Urinary bladder (tissue), 3 donors: ENCODE measurements at regions not wholly inside any gene's neighbourhood (a gene's known extent, or its start where the extent isn't known, plus 50 kb on each side); places are given as distances from the start of the nearest gene placed in this dataset.

Experiments
- DNase-seq: peaks from one replicate; pipeline ENCODE4 v3.0.0-alpha.2; 2015; ENCODE audit errors: extremely low spot score
- H3K27ac ChIP-seq: one replicate; pipeline ENCODE4 v1.5.1; 2013; ENCODE audit warnings: low read depth, mild to moderate bottlenecking, moderate library complexity
- H3K36me3 ChIP-seq: one replicate; pipeline ENCODE4 v1.6.1; 2013; ENCODE audit warnings: mild to moderate bottlenecking, moderate library complexity; ENCODE audit not compliant: insufficient read depth
- H3K4me1 ChIP-seq: one replicate; pipeline ENCODE4 v1.6.1; 2013; ENCODE audit warnings: mild to moderate bottlenecking, moderate library complexity; ENCODE audit not compliant: insufficient read depth
- H3K4me3 ChIP-seq: one replicate; pipeline ENCODE4 v1.5.1; 2013; ENCODE audit warnings: low read depth, low read length
- WGBS: extraction: QIAGEN DNeasy Blood & Tissue Kit; methylation state at CpG from one replicate; pipeline ENCODE4 v1.1.7; 2013; 5-methylcytosine and 5-hydroxymethylcytosine counted together
- donor health status: healthy with polysubstance abuse.
- donor health status: healthy.

GRCh38 chr12:92513231-92513730 lies 189.5 kb upstream of the PLEKHG7 start:
- Histone ChIP-seq H3K4me3 (no peak overlapping the region), H3K27ac (no peak overlapping the region), H3K36me3 (no peaks in the 10 kb centered on the region), H3K4me1 (no peaks in the 10 kb centered on the region)
- WGBS = 77% methylated on average over 2 of the region's 2 CpGs
- no peak for DNase-seq

- H3K36me3 ChIP-seq = no peaks in the 10 kb centered on the region
- DNase-seq = no peak
- H3K27ac ChIP-seq = no peak overlapping the region
- H3K4me3 ChIP-seq = no peak overlapping the region
- 64% methylated on average over 5 of the region's 5 CpGs for WGBS
- H3K4me1 ChIP-seq = no peaks in the 10 kb centered on the region
Observed at GRCh38 chr12:92511786-92512185, 191.0 kb upstream of the PLEKHG7 start.

GRCh38 chr12:92509156-92509738 lies 193.5 kb upstream of the PLEKHG7 start:
- 68% methylated on average over 2 of the region's 2 CpGs for WGBS
- Histone ChIP-seq H3K36me3 (no peaks in the 10 kb centered on the region), H3K4me3 (no peak overlapping the region), H3K4me1 (peaks cover 1% of the 10 kb centered on the region), H3K27ac (peak overlapping the region; percentile 38)
- no peak for DNase-seq

GRCh38 chr12:92506891-92507290 lies 195.9 kb upstream of the PLEKHG7 start:
- no peak for DNase-seq
- Histone ChIP-seq H3K36me3 (no peaks in the 10 kb centered on the region), H3K4me3 (no peak overlapping the region), H3K4me1 (peaks cover 1% of the 10 kb centered on the region), H3K27ac (no peak overlapping the region)
- 80% methylated on average over 3 of the region's 3 CpGs for WGBS

- H3K4me3 ChIP-seq = no peak overlapping the region
- H3K4me1 ChIP-seq = peaks cover 1% of the 10 kb centered on the region
- no peak overlapping the region for H3K27ac ChIP-seq
- no peak for DNase-seq
- 54% methylated on average over 2 of the region's 2 CpGs for WGBS
- H3K36me3 ChIP-seq = no peaks in the 10 kb centered on the region
Observed at GRCh38 chr12:92506460-92506859, 196.3 kb upstream of the PLEKHG7 start.

GRCh38 chr12:92505254-92506231 lies 197.2 kb upstream of the PLEKHG7 start:
- H3K36me3 ChIP-seq = no peaks in the 10 kb centered on the region
- H3K4me1 ChIP-seq = peaks cover 1% of the 10 kb centered on the region
- DNase-seq = peak; percentile 55
- H3K4me3 ChIP-seq = no peak overlapping the region
- H3K27ac ChIP-seq = peak overlapping the region; percentile 67
- 35% methylated on average over 12 of the region's 12 CpGs for WGBS

GRCh38 chr12:92504594-92504981 lies 198.2 kb upstream of the PLEKHG7 start:
- H3K4me3 ChIP-seq = no peak overlapping the region
- peaks cover 1% of the 10 kb centered on the region for H3K4me1 ChIP-seq
- H3K27ac ChIP-seq = no peak overlapping the region
- H3K36me3 ChIP-seq = no peaks in the 10 kb centered on the region
- DNase-seq = no peak
- WGBS = 82% methylated on average over 5 of the region's 5 CpGs

GRCh38 chr12:92503971-92504593 lies 198.7 kb upstream of the PLEKHG7 start:
- Histone ChIP-seq H3K4me1 (peaks cover 1% of the 10 kb centered on the region), H3K4me3 (no peak overlapping the region), H3K27ac (no peak overlapping the region), H3K36me3 (no peaks in the 10 kb centered on the region)
- 51% methylated on average over 7 of the region's 7 CpGs for WGBS
- no peak for DNase-seq

GRCh38 chr12:92503029-92503931 lies 199.5 kb upstream of the PLEKHG7 start:
- Histone ChIP-seq H3K27ac (no peak overlapping the region), H3K4me3 (no peak overlapping the region)

GRCh38 chr12:92502417-92503028 lies 200.3 kb upstream of the PLEKHG7 start:
- Histone ChIP-seq H3K4me1 (peaks cover 1% of the 10 kb centered on the region), H3K4me3 (no peak overlapping the region), H3K27ac (no peak overlapping the region), H3K36me3 (no peaks in the 10 kb centered on the region)
- no peak for DNase-seq
- 78% methylated on average over 3 of the region's 3 CpGs for WGBS

More at GRCh38 chr12:92503029-92503931, 199.5 kb upstream of the PLEKHG7 start:
- Histone ChIP-seq H3K4me1 (peaks cover 1% of the 10 kb centered on the region), H3K36me3 (no peaks in the 10 kb centered on the region)
- WGBS = 37% methylated on average over 12 of the region's 12 CpGs
- no peak for DNase-seq

GRCh38 chr12:92496790-92497189 lies 206.0 kb upstream of the PLEKHG7 start:
- 86% methylated on average over 1 of the region's 1 CpG for WGBS
- DNase-seq = no peak
- no peak overlapping the region for H3K4me3 ChIP-seq
- H3K27ac ChIP-seq = no peak overlapping the region
- no peaks in the 10 kb centered on the region for H3K36me3 ChIP-seq
- no peaks in the 10 kb centered on the region for H3K4me1 ChIP-seq

- no peaks in the 10 kb centered on the region for H3K36me3 ChIP-seq
- no peak overlapping the region for H3K4me3 ChIP-seq
- no peaks in the 10 kb centered on the region for H3K4me1 ChIP-seq
- DNase-seq = no peak
- H3K27ac ChIP-seq = no peak overlapping the region
Observed at GRCh38 chr12:92495108-92495507, 207.7 kb upstream of the PLEKHG7 start.

- Histone ChIP-seq H3K36me3 (no peaks in the 10 kb centered on the region), H3K4me3 (no peak overlapping the region), H3K4me1 (no peaks in the 10 kb centered on the region), H3K27ac (no peak overlapping the region)
- DNase-seq = no peak
Observed at GRCh38 chr12:92493816-92494215, 209.0 kb upstream of the PLEKHG7 start.
